Activated T-cell treated with anti-CD3 and anti-CD28 coated beads for 4 hours (primary cell): ENCODE measurements at regions not wholly inside any gene's neighbourhood (a gene's known extent, or its start where the extent isn't known, plus 50 kb on each side); places are given as distances from the start of the nearest gene placed in this dataset.
"Not testable (repeated sequence)": the region's sequence is repeated elsewhere in the genome, so short reads cannot be mapped to it uniquely, and the experiment has no call there.

Experiments
- DNase-seq: peaks from one replicate; pipeline ENCODE4 v3.0.0-alpha.2; 2020

DNA sequence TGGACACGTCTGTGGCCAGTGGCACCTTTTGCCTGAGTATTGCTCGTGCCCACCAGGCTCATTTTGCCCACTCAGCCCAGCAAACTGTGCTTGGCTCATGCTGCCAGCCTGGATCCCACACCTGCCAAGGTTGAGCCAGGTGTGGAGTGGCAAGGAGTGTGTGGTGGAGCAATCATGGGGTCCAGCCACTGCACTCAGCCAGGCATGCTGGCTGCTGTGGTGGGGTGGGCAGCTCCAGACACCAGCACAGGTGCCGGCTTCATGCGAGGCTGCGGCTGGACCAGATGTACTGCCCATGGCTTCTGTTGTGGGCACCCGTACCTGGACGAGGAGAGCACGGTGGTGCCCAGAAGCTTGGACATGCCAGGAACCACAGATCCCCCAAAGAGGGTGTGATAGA, 364.1 kb downstream of the TMEM38B start:
- DNase-seq: no peak

DNA sequence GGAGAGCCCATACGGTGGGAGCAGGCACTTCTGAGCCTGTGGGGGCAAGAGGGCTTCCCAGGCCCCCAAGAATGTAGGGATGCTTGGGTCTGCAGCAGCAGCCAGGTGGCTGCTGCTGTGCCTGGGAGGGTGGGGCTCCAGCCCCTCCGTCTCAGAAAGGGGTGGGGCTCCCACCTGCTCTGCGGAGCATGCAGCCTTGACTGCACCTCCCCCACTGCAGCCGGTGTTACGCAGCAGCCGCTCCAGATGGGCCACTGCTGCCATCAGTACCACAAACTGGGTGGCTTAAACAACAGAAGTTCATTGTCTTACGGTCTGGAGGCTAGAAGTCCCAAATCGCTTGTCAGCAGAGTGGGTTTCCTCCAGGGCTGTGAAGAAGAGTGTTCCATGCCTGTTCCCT, 365.5 kb downstream of the TMEM38B start:
- no peak for DNase-seq

DNA sequence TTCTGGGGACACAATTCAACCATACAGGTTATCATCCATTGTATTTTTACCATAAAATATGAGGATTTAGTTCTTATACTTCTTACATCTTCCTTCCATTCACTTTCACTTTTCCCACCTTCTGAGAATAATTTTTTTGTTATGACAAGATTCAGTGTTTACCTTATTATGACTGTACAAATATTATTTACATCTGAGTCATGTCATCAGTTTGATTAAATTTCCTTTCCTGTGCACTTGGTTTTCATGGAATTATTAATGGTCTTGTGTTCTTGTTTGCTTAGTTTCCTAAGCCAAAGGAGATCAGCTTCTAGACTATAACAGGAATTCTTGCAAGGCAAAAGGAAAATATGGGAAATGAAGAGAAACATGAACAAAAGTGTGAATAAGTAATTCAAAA, 366.5 kb downstream of the TMEM38B start:
- no peak for DNase-seq

DNA sequence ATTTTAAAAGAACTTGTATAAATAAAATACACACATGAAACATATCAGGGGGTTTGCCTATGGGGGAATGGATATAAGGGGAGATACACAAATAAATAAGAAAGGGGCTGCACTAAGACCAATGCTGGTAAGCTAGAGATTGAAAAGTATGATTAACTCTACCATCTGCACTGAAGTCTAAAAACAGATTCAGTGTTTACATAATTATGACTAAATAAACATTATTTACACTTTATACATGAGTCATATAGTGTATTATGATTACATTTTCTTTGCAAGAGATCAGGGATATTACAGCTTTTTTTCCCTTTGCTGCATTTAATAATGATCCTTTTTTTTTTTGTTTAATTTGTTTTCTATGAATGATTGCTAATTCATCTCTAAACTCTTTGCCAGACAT, 367.9 kb downstream of the TMEM38B start:
- DNase-seq: no peak

DNA sequence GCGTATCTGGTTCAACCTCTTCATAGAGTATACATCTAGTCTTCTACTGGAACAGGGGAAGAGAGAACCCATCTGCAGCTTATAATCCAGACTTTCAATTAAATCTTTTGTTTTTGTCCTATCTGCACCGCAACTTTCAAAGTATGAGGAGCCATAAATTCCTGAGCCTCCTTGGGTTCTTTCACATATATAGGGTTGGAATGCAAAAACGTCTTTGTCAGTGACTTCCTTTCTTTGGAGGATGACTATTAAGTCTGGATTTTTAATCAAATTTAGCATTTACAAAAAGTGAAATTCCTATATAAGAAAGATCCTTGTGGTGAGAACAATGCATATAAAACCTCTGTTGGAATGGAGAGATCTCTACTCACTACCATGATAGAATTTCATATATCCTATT, 370.8 kb downstream of the TMEM38B start:
- no peak for DNase-seq

DNA sequence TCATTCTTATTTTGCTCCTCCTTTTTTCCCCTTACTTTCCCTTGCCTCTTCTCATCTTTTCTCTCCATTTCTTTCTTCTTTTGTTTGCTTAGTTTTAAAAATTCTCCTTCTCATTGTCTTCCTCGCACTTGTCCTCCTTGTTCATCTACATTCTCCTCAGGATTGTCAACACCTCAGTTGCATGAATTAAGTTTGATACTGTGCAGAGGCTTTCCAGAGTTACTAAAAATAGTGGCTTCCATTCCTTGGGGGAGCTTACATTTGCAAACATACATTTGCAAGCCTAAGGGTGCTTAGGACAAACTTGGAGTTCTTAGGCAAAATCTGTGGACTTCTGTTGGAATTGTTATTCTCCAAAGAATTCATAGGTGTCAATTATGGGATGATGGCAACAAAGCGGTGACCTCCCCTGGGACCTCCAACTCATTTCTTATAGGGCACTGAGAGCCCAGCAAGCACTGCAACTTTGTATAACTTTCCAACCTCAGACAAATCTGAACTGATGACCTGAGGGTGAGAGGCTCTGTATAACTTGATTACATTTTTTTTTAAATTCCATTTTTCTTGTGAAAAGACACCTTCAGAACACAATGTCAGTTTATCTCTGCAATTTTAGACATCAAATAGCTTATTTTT, 371.4 kb downstream of the TMEM38B start:
- no peak for DNase-seq

DNA sequence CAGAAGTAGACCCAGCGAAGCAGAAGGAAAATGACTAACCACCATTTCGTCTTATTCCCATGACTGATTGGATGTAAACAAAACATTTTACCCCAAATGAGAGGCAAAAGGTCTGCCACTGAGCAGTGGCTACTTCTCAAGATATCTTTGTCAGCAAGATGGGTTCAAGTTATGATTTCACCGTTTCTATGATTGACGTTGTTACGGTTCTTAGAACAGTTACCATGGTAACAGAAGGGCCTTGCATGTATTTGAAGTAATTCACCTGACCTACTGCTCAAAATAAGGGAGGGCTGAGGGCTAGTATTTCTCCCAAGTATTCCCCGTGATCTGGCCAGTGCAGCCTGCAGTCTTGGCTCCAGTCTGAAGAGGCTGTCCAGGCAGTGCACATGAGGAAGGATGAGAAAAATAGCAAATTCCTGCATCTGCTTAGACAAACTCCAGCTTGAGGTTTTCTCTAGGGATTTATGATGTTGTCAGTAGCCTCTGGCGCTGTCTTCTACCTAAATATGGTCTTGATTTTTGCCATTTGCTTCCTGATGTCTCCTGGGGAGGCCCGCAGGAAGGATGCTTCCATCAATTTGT, 372.7 kb downstream of the TMEM38B start:
- DNase-seq: no peak

DNA sequence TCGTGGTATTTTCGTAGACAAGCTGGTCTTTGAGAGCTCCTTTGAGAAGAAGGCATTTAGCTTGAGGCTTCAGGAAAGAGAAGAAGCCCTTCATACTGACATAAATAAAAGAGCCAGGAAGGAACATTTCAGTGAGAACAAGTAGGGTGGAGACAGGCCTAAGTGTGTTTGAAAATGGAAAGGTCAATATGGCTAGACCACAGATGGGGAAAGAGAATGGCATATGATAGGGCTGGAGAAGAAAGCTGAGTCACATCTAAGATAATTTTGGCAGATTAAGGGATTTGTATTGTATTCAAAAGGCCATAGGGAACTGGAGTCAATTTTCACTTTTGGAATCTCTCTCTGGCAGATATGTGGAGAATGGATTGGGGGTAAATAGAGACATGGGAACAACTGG, 374.9 kb downstream of the TMEM38B start:
- no peak for DNase-seq

DNA sequence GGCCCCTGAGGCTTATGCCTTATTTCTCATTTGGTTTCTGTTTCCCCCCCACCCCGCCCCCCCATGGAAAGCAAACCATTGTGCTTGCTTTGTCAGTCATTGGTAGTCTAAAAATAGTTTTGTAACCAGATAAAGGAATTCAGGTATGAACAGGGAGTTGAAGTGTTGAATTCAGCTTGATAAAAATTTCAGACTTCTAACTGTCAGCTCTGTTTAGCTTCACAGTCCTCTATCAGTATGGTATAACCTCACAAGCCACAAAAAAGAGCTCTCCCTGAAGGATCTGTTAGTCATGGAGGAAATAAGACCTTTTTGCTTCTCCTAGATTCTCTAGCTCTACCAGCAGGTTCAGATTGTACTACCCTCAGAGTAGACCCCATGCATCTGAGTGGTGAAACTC, 378.1 kb downstream of the TMEM38B start:
- DNase-seq: no peak

DNA sequence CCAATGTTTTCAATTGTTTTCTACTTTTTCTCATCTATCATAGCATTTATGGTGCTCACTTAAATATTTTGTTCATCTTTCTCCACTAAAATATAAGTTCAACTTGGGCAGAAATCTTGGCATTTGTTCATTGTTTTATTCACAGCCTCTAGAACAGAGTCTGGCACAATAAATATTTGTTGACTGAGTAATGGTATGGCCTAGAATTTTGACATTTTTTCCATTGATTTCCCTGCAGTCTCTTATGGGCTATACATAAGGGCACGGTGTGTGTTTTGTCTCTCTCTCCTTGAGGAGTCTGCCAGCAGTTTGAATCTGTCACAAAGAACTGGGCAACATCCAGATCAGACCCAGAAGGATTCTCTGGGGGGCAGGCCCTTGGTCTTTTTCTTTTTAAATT, 379.7 kb downstream of the TMEM38B start:
- DNase-seq: no peak

DNA sequence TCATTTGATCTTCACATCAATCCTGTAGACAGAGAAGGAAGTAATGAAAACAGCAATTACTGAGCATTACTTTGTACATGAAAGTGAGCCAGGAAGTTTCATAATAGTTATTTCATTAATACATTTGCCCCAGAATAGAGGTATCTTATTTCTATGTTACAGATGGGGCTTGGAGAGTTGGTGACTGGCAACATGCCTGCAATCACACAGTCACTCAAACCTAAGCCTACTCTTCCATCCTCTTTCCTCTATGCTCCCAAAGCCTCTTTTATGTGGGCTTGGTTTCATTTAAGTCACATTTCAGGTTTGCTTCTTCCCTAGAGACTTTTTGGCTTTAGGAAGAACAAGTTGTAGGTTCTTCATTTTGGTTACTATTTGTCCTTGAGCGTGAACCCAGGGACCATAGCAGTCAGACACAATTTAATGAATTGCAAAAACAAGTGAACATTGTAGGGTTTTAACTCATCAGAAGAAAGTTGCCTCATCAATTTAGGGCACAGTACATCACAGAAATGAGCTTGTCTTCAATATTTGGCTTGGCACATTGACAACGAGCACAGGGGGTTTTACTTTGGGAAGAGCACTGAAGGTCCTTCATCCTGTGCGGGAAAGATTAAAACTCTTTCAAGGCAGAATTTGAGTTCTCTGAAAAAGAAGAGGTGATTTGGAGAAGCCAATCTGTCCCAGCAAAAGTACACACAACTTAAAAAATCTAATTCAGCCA, 381.1 kb downstream of the TMEM38B start:
- DNase-seq: no peak

DNA sequence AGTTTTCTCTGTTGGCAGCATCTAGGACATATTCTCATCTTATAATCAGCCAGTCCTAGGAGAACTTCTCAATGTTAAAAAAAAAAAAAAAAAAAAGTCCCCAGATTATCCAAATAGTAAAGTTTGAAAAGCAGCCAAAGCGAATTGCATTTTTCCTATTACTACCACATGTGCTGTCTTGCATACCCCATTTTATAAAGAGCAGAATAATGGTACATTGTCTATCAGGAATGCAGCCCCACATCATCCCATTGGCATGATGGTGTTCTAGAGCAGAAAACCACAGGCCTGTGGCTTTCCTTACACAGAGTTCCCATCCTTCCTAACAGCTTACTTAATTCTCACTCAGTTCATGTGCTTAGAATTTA, 381.6 kb downstream of the TMEM38B start:
- no peak for DNase-seq

DNA sequence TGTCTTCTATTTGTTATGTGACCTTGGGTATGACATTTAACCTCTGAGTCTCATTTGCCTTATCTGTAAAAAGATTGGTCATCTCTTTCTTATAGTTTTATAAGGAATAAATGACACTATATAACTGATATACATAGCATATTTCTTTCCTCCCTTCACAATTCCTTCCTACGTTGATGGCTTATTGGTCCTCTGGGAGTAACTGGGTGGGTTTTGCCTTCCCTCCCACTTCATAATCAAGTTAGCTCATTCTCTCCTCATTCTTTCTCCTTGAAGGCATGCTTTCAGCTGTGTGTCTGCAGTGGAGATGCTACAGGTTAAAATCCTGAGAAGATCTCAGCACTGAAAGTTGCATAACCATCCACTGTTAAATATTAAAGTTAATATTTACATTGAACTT, 382.4 kb downstream of the TMEM38B start:
- no peak for DNase-seq

DNA sequence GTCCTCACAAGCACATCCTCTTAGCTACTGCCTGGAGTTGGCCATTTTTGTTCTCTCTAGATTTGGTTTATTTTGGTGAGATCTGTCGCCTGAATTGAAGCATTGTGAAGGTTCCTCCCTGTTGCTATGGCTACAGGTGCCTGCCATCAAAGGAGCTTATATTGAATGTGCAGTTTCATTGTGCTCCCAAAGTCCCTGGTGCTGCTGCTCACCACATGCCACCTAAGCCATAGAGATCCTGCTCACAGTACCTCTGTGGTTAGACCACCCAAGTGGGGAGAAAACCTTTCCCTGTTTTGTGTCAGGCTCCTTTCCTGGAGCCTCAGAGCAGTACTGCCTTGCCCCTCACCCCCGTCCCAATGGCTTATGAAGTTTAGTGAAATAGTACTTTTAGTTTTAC, 383.4 kb downstream of the TMEM38B start:
- DNase-seq: no peak

DNA sequence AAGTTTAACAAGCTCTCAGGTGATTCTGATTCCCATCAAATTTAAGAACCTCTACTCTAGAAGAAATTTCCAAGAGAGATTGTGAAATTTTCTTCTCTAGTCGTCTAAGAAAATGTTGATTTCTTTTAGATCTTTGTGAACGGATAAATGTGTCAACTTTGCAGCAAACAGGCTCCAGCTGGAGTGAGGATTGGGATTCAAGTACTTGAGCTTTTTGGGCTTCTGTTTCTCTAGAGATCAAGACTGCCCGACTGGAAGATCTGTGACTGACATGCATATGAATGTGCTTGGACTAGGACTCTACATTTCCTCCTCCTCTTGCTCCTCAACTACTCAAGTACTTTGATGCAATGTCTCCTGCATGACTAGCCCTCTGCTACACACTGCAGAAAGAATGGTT, 388.3 kb downstream of the TMEM38B start:
- DNase-seq: no peak

DNA sequence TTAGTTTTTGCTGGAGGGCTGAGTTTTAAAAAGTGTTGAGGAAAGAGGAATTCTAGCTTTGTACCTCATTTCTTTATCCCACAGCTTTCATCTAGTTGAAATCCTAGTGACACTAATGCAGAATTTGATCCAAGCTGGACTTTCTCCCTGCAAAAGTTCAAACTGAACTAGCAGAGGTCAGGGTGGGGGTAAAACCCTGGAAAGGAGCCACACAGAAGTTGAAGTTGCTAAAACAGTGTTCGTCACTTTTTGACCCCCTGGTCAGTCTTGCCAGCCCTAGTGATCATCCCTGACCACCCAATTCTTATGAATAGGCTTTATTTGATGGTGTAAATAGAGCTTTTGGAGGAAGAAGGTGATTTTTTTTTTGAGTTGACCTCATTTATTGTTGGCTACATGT, 390.4 kb downstream of the TMEM38B start:
- DNase-seq: no peak

DNA sequence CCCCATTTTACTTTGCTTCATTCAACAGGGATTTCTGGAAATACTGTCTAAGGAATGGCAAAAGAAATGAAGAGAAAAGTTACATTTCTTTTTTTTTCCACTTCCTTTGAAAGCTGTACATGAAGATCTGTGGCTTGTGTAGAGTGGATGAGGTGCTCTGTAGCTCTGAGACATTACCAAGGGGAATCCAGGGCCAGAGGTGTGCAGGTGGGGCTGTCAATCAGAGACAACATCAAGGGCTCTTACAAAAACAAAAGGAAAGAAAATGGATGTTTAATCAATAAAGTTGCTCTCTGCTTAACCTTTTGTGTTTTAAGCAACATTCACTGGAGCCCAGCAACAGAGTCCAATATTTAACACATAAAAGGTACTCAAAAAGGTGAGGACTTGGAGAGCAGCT, 391.1 kb downstream of the TMEM38B start:
- no peak for DNase-seq

DNA sequence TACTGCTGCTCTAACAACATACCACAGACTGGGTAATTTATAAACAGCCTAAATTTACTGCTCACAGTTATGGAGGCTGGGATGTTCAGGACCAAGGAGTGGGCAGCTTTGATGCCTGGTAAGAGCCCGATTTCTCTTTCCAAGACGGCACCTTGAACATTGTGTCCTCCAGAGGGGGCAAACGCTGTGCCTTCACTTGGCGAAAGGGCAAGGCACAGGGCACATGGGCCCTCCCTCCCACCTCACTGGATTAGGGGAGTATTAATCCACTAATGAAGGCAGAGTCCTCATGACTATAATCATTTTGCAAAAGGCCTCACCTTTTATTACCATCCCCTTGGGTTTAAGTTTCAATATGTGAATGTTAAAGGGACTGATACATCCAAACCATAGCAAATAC, 397.7 kb downstream of the TMEM38B start:
- no peak for DNase-seq

DNA sequence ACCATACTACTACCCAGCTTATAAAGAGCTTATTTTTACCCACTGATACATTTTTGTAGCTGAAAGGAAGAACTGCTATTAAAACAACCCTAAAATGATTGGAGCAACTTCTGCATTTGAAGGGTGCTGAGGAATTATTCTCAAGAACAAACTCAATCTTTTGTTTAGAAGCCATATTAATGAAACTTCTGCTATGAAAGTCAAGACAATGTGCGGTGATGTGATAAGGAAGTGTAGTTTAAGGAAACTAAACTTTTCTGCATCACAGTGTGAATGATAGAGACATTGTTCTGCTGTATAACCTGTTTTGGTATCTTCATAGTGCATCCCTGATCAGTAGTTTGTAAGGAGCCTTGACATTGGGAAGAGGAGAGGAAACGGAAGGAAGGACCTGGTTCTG, 408.5 kb downstream of the TMEM38B start:
- DNase-seq: no peak

DNA sequence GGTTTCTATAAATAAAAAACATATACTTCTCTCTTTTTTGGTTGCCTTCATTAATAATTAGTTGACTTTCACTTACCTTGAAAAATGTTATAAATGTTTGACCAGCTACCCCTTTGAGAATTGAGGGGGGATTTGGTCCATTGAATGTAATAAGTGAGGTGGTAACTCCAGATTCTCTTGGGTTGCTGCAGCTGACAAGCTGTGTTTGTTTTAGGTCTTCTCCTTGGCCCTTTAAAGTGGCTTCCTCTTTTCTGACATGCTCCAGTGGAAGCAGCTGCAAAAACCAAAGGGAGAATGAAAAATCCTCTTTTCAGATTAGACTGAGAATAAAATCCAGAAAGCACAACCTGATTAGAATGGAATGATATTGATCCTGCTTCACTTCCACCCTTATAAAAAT, 410.5 kb downstream of the TMEM38B start:
- no peak for DNase-seq

DNA sequence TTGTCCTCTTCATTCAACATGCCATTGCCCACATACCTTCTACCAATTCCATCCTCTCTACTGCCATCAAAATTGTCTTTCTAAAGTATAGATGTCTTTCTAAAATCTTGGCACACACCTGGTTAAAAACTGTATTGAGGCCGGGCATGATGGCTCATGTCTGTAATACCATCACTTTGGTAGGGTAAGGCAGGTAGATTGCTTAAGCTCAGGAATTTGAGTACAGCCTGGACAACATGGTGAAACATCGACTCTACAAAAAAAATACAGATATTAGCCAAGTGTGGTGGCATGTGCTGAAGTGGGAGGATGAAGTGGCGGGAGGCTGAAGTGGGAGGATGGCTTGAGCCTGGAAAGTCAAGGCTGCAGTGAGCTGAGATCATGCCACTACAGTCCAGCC, 412.1 kb downstream of the TMEM38B start:
- DNase-seq: no peak

DNA sequence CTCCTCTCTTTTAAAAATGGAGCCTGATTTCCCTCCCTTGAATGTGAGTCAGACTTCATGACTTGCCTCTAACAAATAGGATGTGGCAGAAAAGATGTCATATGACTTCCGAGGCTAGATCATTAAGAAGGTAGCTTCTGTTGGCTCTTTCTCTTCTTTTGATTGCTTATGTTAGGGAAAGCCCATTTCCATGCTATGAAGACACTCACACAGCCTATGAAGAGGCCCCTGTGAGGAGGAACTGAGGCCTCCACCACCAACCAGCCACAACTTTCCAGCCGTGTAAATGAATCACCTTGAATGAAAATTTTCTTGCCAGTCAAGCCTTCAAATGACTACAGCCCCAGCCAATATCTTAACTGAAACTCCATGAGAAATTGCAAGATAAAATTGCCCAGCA, 413.4 kb downstream of the TMEM38B start:
- no peak for DNase-seq

DNA sequence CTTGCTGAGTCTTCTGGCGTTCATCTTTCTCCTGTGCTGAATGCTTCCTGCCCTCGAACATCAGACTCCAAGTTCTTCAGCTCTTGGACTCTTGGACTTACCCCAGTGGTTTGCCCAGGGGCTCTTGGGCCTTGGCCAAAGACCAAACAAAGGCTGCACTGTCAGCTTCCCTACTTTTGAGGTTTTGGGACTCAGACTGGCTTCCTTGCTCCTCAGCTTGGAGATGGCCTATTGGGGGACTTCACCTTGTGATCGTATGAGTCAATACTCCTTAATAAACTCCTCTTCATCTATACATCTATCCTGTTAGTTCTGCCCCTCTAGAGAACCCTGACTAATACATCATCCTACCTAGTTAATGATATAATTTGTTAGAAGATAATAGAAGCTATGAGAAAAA, 415.4 kb downstream of the TMEM38B start:
- DNase-seq: not testable (repeated sequence)

DNA sequence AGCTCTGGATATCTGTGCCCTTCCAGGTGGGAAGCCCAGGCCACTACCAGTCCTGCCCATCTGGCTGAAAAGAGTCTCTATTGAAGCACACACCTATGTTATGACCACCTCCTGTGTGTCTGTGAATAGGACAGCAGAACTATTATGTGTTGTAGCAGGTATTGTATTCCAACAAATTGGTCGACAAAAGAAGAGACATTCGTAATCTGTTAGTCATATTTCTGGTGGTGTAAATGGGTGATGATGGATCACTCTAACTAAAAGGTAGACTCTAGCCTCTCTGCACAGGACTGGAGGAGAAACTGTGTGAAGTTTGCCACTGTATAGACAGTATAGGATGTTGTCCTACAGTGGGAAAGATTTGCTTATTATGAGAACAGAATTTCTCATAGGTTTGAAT, 416.1 kb downstream of the TMEM38B start:
- no peak for DNase-seq
